Type B pancreatic cell (in vitro differentiated cells): ENCODE measurements at regions not wholly inside any gene's neighbourhood (a gene's known extent, or its start where the extent isn't known, plus 50 kb on each side); places are given as distances from the start of the nearest gene placed in this dataset.

Source experiments
- DNase-seq: peaks from one replicate; pipeline ENCODE4 v3.0.0; 2021; ENCODE audit warnings: mixed read lengths; ENCODE audit not compliant: unreplicated experiment; ENCODE audit errors: extremely low spot score
- H3K27ac Mint-ChIP-seq: 2 replicates; pipeline ENCODE4 v1.8.0; 2021; ENCODE audit warnings: mild to moderate bottlenecking, mixed read lengths
- H3K27me3 Mint-ChIP-seq: 2 replicates; pipeline ENCODE4 v1.8.0; 2021; ENCODE audit warnings: mixed read lengths
- H3K36me3 Mint-ChIP-seq: 2 replicates; pipeline ENCODE4 v1.8.0; 2021; ENCODE audit warnings: mixed read lengths
- H3K4me1 Mint-ChIP-seq: one replicate; pipeline ENCODE4 v1.8.0; 2021; ENCODE audit warnings: mixed read lengths; ENCODE audit not compliant: unreplicated experiment
- H3K4me3 Mint-ChIP-seq: 2 replicates; pipeline ENCODE4 v1.8.0; 2021; ENCODE audit warnings: mild to moderate bottlenecking, mixed read lengths
- H3K9me3 Mint-ChIP-seq: 2 replicates; pipeline ENCODE4 v1.8.0; 2021; ENCODE audit warnings: mixed read lengths
- CTCF ChIP-seq: fragments of 200-600 bp; sonication (generic); conservative IDR thresholded peaks from 2 replicates; pipeline ENCODE4 v1.5.0; 2021; ENCODE audit warnings: antibody characterized with exemption, mild to moderate bottlenecking

DNA sequence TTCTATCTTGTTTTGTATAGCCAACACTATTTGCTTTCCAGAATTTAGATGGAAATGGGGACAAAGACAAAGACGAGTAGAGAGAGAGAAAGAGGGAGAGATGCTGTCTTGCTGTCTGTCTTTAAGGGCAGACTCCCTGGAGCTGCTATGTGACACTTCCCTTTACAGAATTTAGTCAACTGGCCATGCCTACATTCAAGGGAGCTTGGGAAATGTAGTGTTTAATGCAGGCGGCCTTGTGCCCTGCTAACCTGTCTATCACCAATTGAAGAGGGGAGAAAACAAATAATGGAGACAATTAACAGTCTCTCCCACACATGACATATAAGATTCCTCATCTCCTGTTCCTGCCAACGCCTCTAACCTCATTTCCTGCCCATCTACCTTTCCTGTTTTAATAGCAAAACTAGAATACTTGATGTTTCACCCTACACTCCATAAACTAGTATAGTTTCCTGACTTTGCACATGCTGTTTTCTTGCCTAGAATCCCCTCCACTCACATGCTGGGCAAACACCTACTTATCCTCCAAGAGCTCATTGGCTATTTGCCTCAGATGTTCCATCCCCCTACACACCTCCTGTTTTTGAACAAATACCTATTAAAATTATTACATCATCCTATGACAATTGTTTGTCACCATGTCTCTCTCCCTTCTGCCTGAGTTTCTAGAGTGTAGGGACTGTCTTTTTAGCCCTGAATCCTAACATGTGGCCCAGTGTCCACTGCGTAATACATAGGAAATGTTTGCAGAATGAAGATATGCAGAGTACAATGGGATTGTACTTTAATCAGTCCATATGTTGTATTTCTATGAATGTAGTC lies 117.2 kb downstream of the SLC25A24 start:
- Mint-ChIP-seq H3K4me3 (no peak overlapping the region), H3K9me3 (no peaks in the 10 kb centered on the region), H3K27me3 (peaks cover 6% of the 10 kb centered on the region), H3K36me3 (no peaks in the 10 kb centered on the region), H3K4me1 (peaks cover 7% of the 10 kb centered on the region), H3K27ac (peak overlapping the region; percentile 5)
- DNase-seq, result no peak
- no peak for TF ChIP-seq CTCF

- H3K9me3 Mint-ChIP-seq, result no peaks in the 10 kb centered on the region
- no peak for DNase-seq
- no peak overlapping the region for H3K27ac Mint-ChIP-seq
- no peaks in the 10 kb centered on the region for H3K36me3 Mint-ChIP-seq
- peaks cover 7% of the 10 kb centered on the region for H3K4me1 Mint-ChIP-seq
- H3K4me3 Mint-ChIP-seq, result no peak overlapping the region
- H3K27me3 Mint-ChIP-seq, result peaks cover 6% of the 10 kb centered on the region
- TF ChIP-seq CTCF, result no peak
Measured at GRCh38 chr1:108082001-108082400, 117.0 kb upstream of the VAV3 start.

GRCh38 chr1:108080448-108080847 lies 115.5 kb upstream of the VAV3 start:
- H3K4me1 Mint-ChIP-seq, result peaks cover 7% of the 10 kb centered on the region
- no peak for TF ChIP-seq CTCF

DNA sequence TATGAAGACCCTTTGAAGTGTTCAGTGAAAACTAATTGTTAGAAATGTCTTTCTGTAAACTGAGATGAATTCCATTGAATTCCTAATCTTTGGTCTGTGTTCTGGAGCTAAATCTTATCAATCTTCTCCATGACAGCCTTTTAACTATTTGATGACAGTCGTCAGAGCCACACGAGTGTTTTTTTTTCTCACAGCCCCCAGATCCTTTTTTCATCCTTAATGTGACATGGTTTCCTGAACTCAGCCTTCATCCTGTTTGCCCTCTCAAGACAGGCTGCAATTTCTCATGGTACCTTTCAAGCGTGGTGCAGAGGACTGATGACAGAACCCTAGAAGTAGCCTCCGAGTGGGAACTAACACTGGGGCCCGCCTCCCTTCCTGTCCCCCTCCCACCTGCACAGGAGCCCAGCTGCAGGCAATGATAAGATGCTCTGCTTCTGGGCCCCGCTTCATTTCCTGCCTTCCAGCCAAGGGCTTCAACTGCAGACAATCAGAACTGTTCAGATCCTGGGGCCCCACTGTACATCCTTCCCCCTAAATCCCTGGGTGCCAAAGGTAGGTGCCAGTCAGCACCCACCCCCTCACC lies 114.6 kb upstream of the VAV3 start:
- H3K4me3 Mint-ChIP-seq, result no peak overlapping the region
- no peak for DNase-seq
- no peak for TF ChIP-seq CTCF

More at GRCh38 chr1:108080448-108080847, 115.5 kb upstream of the VAV3 start:
- DNase-seq, result no peak
- Mint-ChIP-seq H3K27me3 (peaks cover 6% of the 10 kb centered on the region), H3K27ac (no peak overlapping the region), H3K9me3 (no peaks in the 10 kb centered on the region), H3K36me3 (no peaks in the 10 kb centered on the region), H3K4me3 (no peak overlapping the region)

DNA sequence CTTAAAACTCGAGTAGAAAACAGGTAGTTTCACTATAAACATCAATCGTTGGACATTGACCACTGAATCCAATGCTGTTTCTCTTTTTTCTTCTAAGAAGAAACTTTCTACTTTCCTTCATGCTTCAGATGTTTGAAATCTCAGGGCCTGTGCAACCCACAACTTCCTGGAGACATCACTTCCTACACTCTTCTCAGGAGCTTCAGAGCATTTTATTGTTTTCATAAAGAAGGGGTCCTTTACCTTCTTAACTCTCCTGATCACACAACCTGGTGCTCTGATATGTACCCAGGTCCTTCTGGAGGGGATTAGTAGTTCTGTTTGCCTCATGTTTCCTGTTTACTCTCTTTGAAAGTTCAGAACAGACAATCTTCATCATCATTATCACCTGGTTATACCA lies 113.0 kb upstream of the VAV3 start:
- Mint-ChIP-seq H3K9me3 (no peaks in the 10 kb centered on the region), H3K27ac (no peak overlapping the region), H3K4me3 (no peak overlapping the region), H3K27me3 (peaks cover 6% of the 10 kb centered on the region), H3K4me1 (peaks cover 3% of the 10 kb centered on the region), H3K36me3 (no peaks in the 10 kb centered on the region)
- no peak for TF ChIP-seq CTCF
- no peak for DNase-seq

More for the DNA sequence above, 114.6 kb upstream of the VAV3 start:
- peaks cover 7% of the 10 kb centered on the region for H3K4me1 Mint-ChIP-seq
- no peaks in the 10 kb centered on the region for H3K9me3 Mint-ChIP-seq
- H3K36me3 Mint-ChIP-seq, result no peaks in the 10 kb centered on the region
- no peak overlapping the region for H3K27ac Mint-ChIP-seq
- H3K27me3 Mint-ChIP-seq, result peaks cover 6% of the 10 kb centered on the region
